Subcutaneous abdominal adipose tissue (tissue), 5 donors: ENCODE measurements at regions not wholly inside any gene's neighbourhood (a gene's known extent, or its start where the extent isn't known, plus 50 kb on each side); places are given as distances from the start of the nearest gene placed in this dataset.

Experiments used
- H3K27ac ChIP-seq: one replicate; pipeline ENCODE4 v1.7.0; 2013; ENCODE audit warnings: low read depth, mild to moderate bottlenecking, inconsistent platforms, low read length, moderate library complexity
- H3K27me3 ChIP-seq, 5 donors: one replicate each; pipeline ENCODE4 v1.7.0; 2013; ENCODE audit warnings: low read length in 5 of 5, inconsistent platforms in 1 of 5; ENCODE audit not compliant: control insufficient read depth in 5 of 5, insufficient read depth in 4 of 5
- H3K36me3 ChIP-seq, 5 donors: one replicate each; pipeline ENCODE4 v1.7.0; 2013; ENCODE audit warnings: low read length in 5 of 5; ENCODE audit not compliant: control insufficient read depth in 5 of 5, insufficient read depth in 5 of 5
- H3K4me1 ChIP-seq, 5 donors: one replicate each; pipeline ENCODE4 v1.7.0; 2013; ENCODE audit warnings: low read length in 5 of 5, mild to moderate bottlenecking in 3 of 5, moderate library complexity in 1 of 5; ENCODE audit not compliant: control insufficient read depth in 5 of 5, insufficient read depth in 5 of 5
- H3K4me3 ChIP-seq, 5 donors: one replicate each; pipeline ENCODE4 v1.7.0; 2013; ENCODE audit warnings: low read length in 5 of 5, low read depth in 1 of 5
- H3K9ac ChIP-seq, 5 donors: one replicate each; pipeline ENCODE4 v1.7.0; 2013; ENCODE audit warnings: low read length in 5 of 5, mild to moderate bottlenecking in 4 of 5, moderate library complexity in 3 of 5
- H3K9me3 ChIP-seq, 5 donors: one replicate each; pipeline ENCODE4 v1.7.0; 2013; ENCODE audit warnings: low read length in 5 of 5; ENCODE audit not compliant: control insufficient read depth in 5 of 5
- donor health status: healthy.
- donor health status: healthy.
- donor health status: healthy.
- donor health status: healthy.
- donor health status: healthy.

DNA sequence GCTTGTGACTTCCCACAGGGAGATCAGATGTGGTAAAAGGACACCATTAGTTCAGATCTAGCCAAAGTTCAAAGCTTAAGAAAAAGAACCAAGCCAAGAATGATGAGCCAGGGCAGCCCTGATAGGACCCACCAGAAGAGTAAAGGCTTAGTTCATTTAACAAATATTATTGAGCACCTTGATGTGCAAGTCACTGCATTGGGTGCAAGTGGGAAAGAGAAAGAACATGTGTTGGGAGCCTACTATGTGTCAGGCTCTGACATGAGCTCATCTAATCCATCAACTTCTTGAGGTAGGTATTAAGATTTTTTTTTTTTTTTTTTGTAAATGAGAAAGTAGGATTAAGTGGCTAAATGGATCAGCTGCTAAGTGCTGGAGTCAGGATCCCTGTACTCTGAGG, 53.4 kb upstream of the PIAS1 start:
- Histone ChIP-seq H3K4me1 (peaks cover 0 to 2% (median 0%) of the 10 kb centered on the region in 5 donors), H3K27me3 (no peaks in the 10 kb centered on the region), H3K9ac (no peak overlapping the region), H3K36me3 (no peaks in the 10 kb centered on the region), H3K4me3 (no peak overlapping the region), H3K27ac (no peak overlapping the region), H3K9me3 (no peaks in the 10 kb centered on the region)

DNA sequence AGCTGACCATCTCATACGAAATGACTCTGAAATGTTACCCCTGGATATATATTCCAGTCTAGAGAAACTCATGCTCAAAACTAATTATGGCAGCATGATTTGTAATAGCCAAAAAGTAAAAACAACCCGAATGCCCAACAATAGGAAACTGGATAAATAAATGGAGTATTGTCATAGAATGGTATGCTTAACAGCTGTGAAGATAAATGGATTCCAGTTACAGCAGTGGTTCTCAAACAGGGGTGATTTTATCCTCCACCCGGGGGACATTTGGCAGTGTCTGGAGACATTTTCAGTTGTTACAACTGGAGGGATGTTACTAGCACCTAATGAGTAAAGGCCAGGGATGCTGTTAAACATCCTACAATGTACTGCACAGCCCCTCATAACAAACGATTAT, 52.3 kb upstream of the PIAS1 start:
- no peak overlapping the region for H3K9ac ChIP-seq
- no peaks in the 10 kb centered on the region for H3K9me3 ChIP-seq
- H3K27ac ChIP-seq, result no peak overlapping the region
- H3K36me3 ChIP-seq, result no peaks in the 10 kb centered on the region
- H3K4me1 ChIP-seq, result peaks cover 0 to 6% (median 0%) of the 10 kb centered on the region in 5 donors
- H3K4me3 ChIP-seq, result no peak overlapping the region
- H3K27me3 ChIP-seq, result no peaks in the 10 kb centered on the region

DNA sequence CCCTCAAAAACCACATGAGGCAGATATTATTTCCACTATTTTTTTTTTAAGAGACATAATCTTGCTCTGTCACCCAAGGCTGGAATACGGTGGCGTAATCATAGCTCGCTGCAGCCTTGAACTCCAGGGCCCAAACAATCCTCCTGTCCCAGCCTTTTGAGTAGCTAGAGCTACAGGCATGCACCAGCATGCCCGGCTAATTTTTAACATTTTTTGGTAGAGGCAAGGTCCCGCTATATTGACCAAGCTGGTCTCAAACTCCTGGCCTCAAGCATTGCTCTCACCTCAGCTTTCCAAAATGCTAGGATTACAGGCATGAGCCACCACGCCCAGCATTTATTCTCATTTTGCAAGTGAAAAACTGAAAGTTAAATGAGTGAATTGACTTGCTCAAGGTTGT, 50.8 kb upstream of the PIAS1 start:
- no peaks in the 10 kb centered on the region for H3K9me3 ChIP-seq
- H3K27ac ChIP-seq, result no peak overlapping the region
- peaks cover 0 to 6% (median 0%) of the 10 kb centered on the region in 5 donors for H3K4me1 ChIP-seq
- H3K4me3 ChIP-seq, result no peak overlapping the region
- H3K27me3 ChIP-seq, result no peaks in the 10 kb centered on the region
- H3K9ac ChIP-seq, result no peak overlapping the region
- no peaks in the 10 kb centered on the region for H3K36me3 ChIP-seq
